Activated B cell treated with CpG ODN at 0.5 μM for 24 hours (primary cell): ENCODE measurements at regions not wholly inside any gene's neighbourhood (a gene's known extent, or its start where the extent isn't known, plus 50 kb on each side); places are given as distances from the start of the nearest gene placed in this dataset.

Experiments
- ATAC-seq: fragments of 200-7000 bp; cut with Tn5 transposase; one replicate; pipeline ENCODE4 v1.10.0; 2021; ENCODE audit warnings: low read depth, mild to moderate bottlenecking, moderate library complexity
- CTCF ChIA-PET: fragments of 350-600 bp; sonication (Branson Sonifier 250); formaldehyde crosslinking; loops from one replicate; lab custom pipeline; 2021; ENCODE audit warnings: antibody characterized with exemption; lab: Charles Lee
- POLR2A ChIA-PET: fragments of 350-600 bp; sonication (Branson Sonifier 250); formaldehyde crosslinking; loops from one replicate; lab custom pipeline; 2021; ENCODE audit warnings: antibody characterized with exemption; lab: Charles Lee
- DNase-seq: peaks from one replicate; pipeline ENCODE4 v3.0.0; 2022
- H3K27ac Mint-ChIP-seq: one replicate; pipeline ENCODE4 v1.8.0; 2020; ENCODE audit warnings: mixed read lengths
- H3K27me3 Mint-ChIP-seq: one replicate; pipeline ENCODE4 v1.8.0; 2021; ENCODE audit warnings: mixed read lengths
- H3K36me3 Mint-ChIP-seq: one replicate; pipeline ENCODE4 v1.8.0; 2021; ENCODE audit warnings: low read depth, mixed read lengths
- H3K4me1 Mint-ChIP-seq: one replicate; pipeline ENCODE4 v1.8.0; 2021; ENCODE audit warnings: mixed read lengths
- H3K4me3 Mint-ChIP-seq: one replicate; pipeline ENCODE4 v1.8.0; 2020; ENCODE audit warnings: mild to moderate bottlenecking, mixed read lengths
- H3K9me3 Mint-ChIP-seq: one replicate; pipeline ENCODE4 v1.8.0; 2020; ENCODE audit warnings: mixed read lengths
- CTCF ChIP-seq: fragments of 200-600 bp; IDR thresholded peaks from one replicate; pipeline ENCODE4 v1.8.0; 2022; ENCODE audit warnings: antibody characterized with exemption, mild to moderate bottlenecking
- intact Hi-C: fragments of 100-400 bp; cut with micrococcal nuclease; formaldehyde crosslinking; loops from one replicate; pipeline ENCODE4 v1.15.1; 2024

- H3K36me3 Mint-ChIP-seq: no peaks in the 10 kb centered on the region
- TF ChIP-seq CTCF: no peak
These were observed 114.7 kb downstream of the ERMARD start for GRCh38 chr6:169866140-169866534.

GRCh38 chr6:169865346-169866139 lies 114.1 kb downstream of the ERMARD start:
- TF ChIP-seq CTCF: no peak
- no peak for ATAC-seq
- no peaks in the 10 kb centered on the region for H3K36me3 Mint-ChIP-seq
- DNase-seq: no peak
- no peaks in the 10 kb centered on the region for H3K27me3 Mint-ChIP-seq
- CTCF ChIA-PET: no interaction called here
- intact Hi-C loops: no loop called here
- no peaks in the 10 kb centered on the region for H3K4me1 Mint-ChIP-seq
- no peaks in the 10 kb centered on the region for H3K9me3 Mint-ChIP-seq
- POLR2A ChIA-PET: no interaction called here
- no peak overlapping the region for H3K4me3 Mint-ChIP-seq
- H3K27ac Mint-ChIP-seq: no peak overlapping the region

More at GRCh38 chr6:169866140-169866534, 114.7 kb downstream of the ERMARD start:
- Mint-ChIP-seq H3K27ac (no peak overlapping the region), H3K27me3 (no peaks in the 10 kb centered on the region), H3K4me3 (no peak overlapping the region), H3K4me1 (no peaks in the 10 kb centered on the region), H3K9me3 (no peaks in the 10 kb centered on the region)
- no peak for ATAC-seq
- no peak for DNase-seq
- ChIA-PET POLR2A (no interaction called here), CTCF (no interaction called here)
- intact Hi-C loops: no loop called here

GRCh38 chr6:169864148-169865020 lies 113.0 kb downstream of the ERMARD start:
- ATAC-seq: no peak
- Mint-ChIP-seq H3K4me3 (no peak overlapping the region), H3K9me3 (no peaks in the 10 kb centered on the region), H3K36me3 (no peaks in the 10 kb centered on the region), H3K4me1 (no peaks in the 10 kb centered on the region), H3K27me3 (no peaks in the 10 kb centered on the region), H3K27ac (no peak overlapping the region)
- TF ChIP-seq CTCF: no peak
- intact Hi-C loops: no loop called here
- CTCF ChIA-PET: no interaction called here
- POLR2A ChIA-PET: no interaction called here
- DNase-seq: peak; percentile 3

- ChIA-PET CTCF (no interaction called here), POLR2A (no interaction called here)
- Mint-ChIP-seq H3K4me1 (no peaks in the 10 kb centered on the region), H3K9me3 (no peaks in the 10 kb centered on the region), H3K36me3 (no peaks in the 10 kb centered on the region), H3K27me3 (no peaks in the 10 kb centered on the region), H3K27ac (no peak overlapping the region), H3K4me3 (no peak overlapping the region)
- DNase-seq (no peak), ATAC-seq (no peak)
- intact Hi-C loops: no loop called here
- no peak for TF ChIP-seq CTCF
These were observed 112.3 kb downstream of the ERMARD start for GRCh38 chr6:169863710-169864109.

GRCh38 chr6:169862892-169863525 lies 111.6 kb downstream of the ERMARD start:
- H3K27ac Mint-ChIP-seq: no peak overlapping the region
- intact Hi-C loops: no loop called here
- H3K36me3 Mint-ChIP-seq: no peaks in the 10 kb centered on the region

More at GRCh38 chr6:169862892-169863525, 111.6 kb downstream of the ERMARD start:
- peak; percentile 4 for DNase-seq
- H3K4me1 Mint-ChIP-seq: no peaks in the 10 kb centered on the region
- H3K27me3 Mint-ChIP-seq: no peaks in the 10 kb centered on the region
- no peak overlapping the region for H3K4me3 Mint-ChIP-seq
- POLR2A ChIA-PET: no interaction called here
- CTCF ChIA-PET: no interaction called here
- TF ChIP-seq CTCF: no peak
- no peak for ATAC-seq
- H3K9me3 Mint-ChIP-seq: no peaks in the 10 kb centered on the region
